H9 (cell line): ENCODE measurements at regions not wholly inside any gene's neighbourhood (a gene's known extent, or its start where the extent isn't known, plus 50 kb on each side); places are given as distances from the start of the nearest gene placed in this dataset.

Source experiments
- DNase-seq: peaks from one replicate; pipeline ENCODE4 v3.0.0-alpha.2; 2017
- H2AFZ ChIP-seq: one replicate; pipeline ENCODE4 v1.6.1; 2013; ENCODE audit warnings: mild to moderate bottlenecking, low read length, control low read depth, moderate library complexity
- H2AK5ac ChIP-seq: 2 replicates; pipeline ENCODE4 v1.6.1; 2013; ENCODE audit warnings: low read length, control low read depth, mixed read lengths; ENCODE audit not compliant: insufficient read length
- H2BK120ac ChIP-seq: one replicate; pipeline ENCODE4 v1.6.1; 2013; ENCODE audit warnings: low read depth, mild to moderate bottlenecking, low read length, control low read depth, inconsistent platforms; ENCODE audit not compliant: poor library complexity, severe bottlenecking
- H2BK12ac ChIP-seq: 2 replicates; pipeline ENCODE4 v1.6.1; 2013; ENCODE audit warnings: low read length, control low read depth, mixed read lengths, low read depth; ENCODE audit not compliant: insufficient read length
- H2BK15ac ChIP-seq: 2 replicates; pipeline ENCODE4 v1.6.1; 2013; ENCODE audit warnings: low read depth, low read length, control low read depth
- H2BK20ac ChIP-seq: one replicate; pipeline ENCODE4 v1.6.1; 2013; ENCODE audit warnings: low read depth, mild to moderate bottlenecking, low read length, control low read depth, inconsistent platforms; ENCODE audit not compliant: poor library complexity, severe bottlenecking
- H2BK5ac ChIP-seq: 2 replicates; pipeline ENCODE4 v1.6.1; 2013; ENCODE audit warnings: low read length, control low read depth, mixed read lengths; ENCODE audit not compliant: insufficient read length
- H3K14ac ChIP-seq: 2 replicates; pipeline ENCODE4 v1.6.1; 2013; ENCODE audit warnings: low read length, control low read depth; ENCODE audit not compliant: insufficient read depth
- H3K18ac ChIP-seq: 2 replicates; pipeline ENCODE4 v1.6.1; 2013; ENCODE audit warnings: low read depth, mild to moderate bottlenecking, mixed read lengths, low read length, control low read depth; ENCODE audit not compliant: insufficient read length
- H3K23ac ChIP-seq: 2 replicates; pipeline ENCODE4 v1.6.1; 2013; ENCODE audit warnings: low read length, control low read depth, mixed read lengths, low read depth; ENCODE audit not compliant: insufficient read length
- H3K23me2 ChIP-seq: 2 replicates; pipeline ENCODE4 v1.6.1; 2013; ENCODE audit warnings: low read depth, mild to moderate bottlenecking, mixed read lengths, low read length, control low read depth; ENCODE audit not compliant: insufficient read length, poor library complexity, severe bottlenecking
- H3K27ac ChIP-seq: 2 replicates; pipeline ENCODE4 v1.5.1; 2013; ENCODE audit warnings: low read length, control low read depth, mixed read lengths, low read depth; ENCODE audit not compliant: insufficient read length
- H3K27me3 ChIP-seq: 2 replicates; pipeline ENCODE4 v1.6.1; 2013; ENCODE audit warnings: low read length, control low read depth, inconsistent platforms; ENCODE audit not compliant: insufficient read depth
- H3K4ac ChIP-seq: 2 replicates; pipeline ENCODE4 v1.6.1; 2013; ENCODE audit warnings: low read depth, mild to moderate bottlenecking, control low read depth, inconsistent platforms, low read length, moderate library complexity
- H3K4me1 ChIP-seq: 2 replicates; pipeline ENCODE4 v1.6.1; 2013; ENCODE audit warnings: low read length, control low read depth, inconsistent platforms; ENCODE audit not compliant: insufficient read depth
- H3K4me2 ChIP-seq: 2 replicates; pipeline ENCODE4 v1.6.1; 2013; ENCODE audit warnings: low read length, control low read depth, mixed read lengths; ENCODE audit not compliant: insufficient read length, insufficient read depth
- H3K56ac ChIP-seq: 2 replicates; pipeline ENCODE4 v1.6.1; 2013; ENCODE audit warnings: low read depth, mild to moderate bottlenecking, mixed read lengths, low read length, control low read depth; ENCODE audit not compliant: insufficient read length
- H3K79me1 ChIP-seq: 2 replicates; pipeline ENCODE4 v1.6.1; 2013; ENCODE audit warnings: low read depth, mild to moderate bottlenecking, moderate library complexity, low read length, control low read depth, inconsistent platforms; ENCODE audit not compliant: insufficient read depth, poor library complexity, severe bottlenecking
- H3K79me2 ChIP-seq: 2 replicates; pipeline ENCODE4 v1.6.1; 2013; ENCODE audit warnings: low read length, control low read depth, inconsistent platforms; ENCODE audit not compliant: insufficient read depth
- H3K9ac ChIP-seq: 2 replicates; pipeline ENCODE4 v1.6.1; 2013; ENCODE audit warnings: low read length, control low read depth, mixed read lengths; ENCODE audit not compliant: insufficient read length; ENCODE audit errors: extremely low read depth
- H3K9me3 ChIP-seq: one replicate; pipeline ENCODE4 v1.6.1; 2013; ENCODE audit warnings: low read depth, low read length, inconsistent platforms; ENCODE audit not compliant: control insufficient read depth
- H3T11ph ChIP-seq: one replicate; pipeline ENCODE4 v1.6.1; 2013; ENCODE audit warnings: mild to moderate bottlenecking, low read length, control low read depth, inconsistent platforms
- H4K20me1 ChIP-seq: one replicate; pipeline ENCODE4 v1.6.1; 2013; ENCODE audit not compliant: control insufficient read depth, insufficient read length, insufficient read depth
- H4K5ac ChIP-seq: 2 replicates; pipeline ENCODE4 v1.6.1; 2013; ENCODE audit warnings: low read depth, mild to moderate bottlenecking, mixed read lengths, low read length, control low read depth; ENCODE audit not compliant: insufficient read length
- H4K8ac ChIP-seq: replicated peaks from 2 replicates; pipeline ENCODE4 v1.6.1; 2013; ENCODE audit warnings: low read length, control low read depth, mixed read lengths, low read depth; ENCODE audit not compliant: insufficient read length
- H4K91ac ChIP-seq: 2 replicates; pipeline ENCODE4 v1.6.1; 2013; ENCODE audit warnings: low read depth, mild to moderate bottlenecking, moderate library complexity, mixed read lengths, low read length, control low read depth; ENCODE audit not compliant: insufficient read length
- H3K27ac Mint-ChIP-seq, 3 experiments: 2 replicates in 2 of 3; 3 replicates in 1 of 3; pipeline ENCODE4 v1.8.0; 2020 to 2021; ENCODE audit warnings: mixed read lengths in 3 of 3, mild to moderate bottlenecking in 1 of 3, moderate library complexity in 1 of 3
- H3K27me3 Mint-ChIP-seq: 2 replicates; pipeline ENCODE4 v1.8.0; 2021; ENCODE audit warnings: low read depth, mild to moderate bottlenecking, moderate library complexity, mixed read lengths
- H3K36me3 Mint-ChIP-seq, 3 experiments: 2 replicates in 2 of 3; 3 replicates in 1 of 3; pipeline ENCODE4 v1.8.0; 2020 to 2021; ENCODE audit warnings: low read depth in 3 of 3, mixed read lengths in 3 of 3; ENCODE audit not compliant: insufficient read depth in 1 of 3
- H3K4me1 Mint-ChIP-seq, 2 experiments: 2 replicates each; pipeline ENCODE4 v1.8.0; 2020; ENCODE audit warnings: mixed read lengths in 2 of 2
- H3K4me3 Mint-ChIP-seq, 2 experiments: 2 replicates in 1 of 2; 3 replicates in 1 of 2; pipeline ENCODE4 v1.8.0; 2020 to 2021; ENCODE audit warnings: mild to moderate bottlenecking in 2 of 2, mixed read lengths in 2 of 2, moderate library complexity in 1 of 2
- H3K9me3 Mint-ChIP-seq, 2 experiments: 2 replicates in 1 of 2; 3 replicates in 1 of 2; pipeline ENCODE4 v1.8.0; 2020; ENCODE audit warnings: mild to moderate bottlenecking in 2 of 2, mixed read lengths in 2 of 2, moderate library complexity in 1 of 2
- WGBS: extraction: QIAGEN DNeasy Blood & Tissue Kit; methylation state at CpG from one replicate; pipeline ENCODE4 v1.1.7; 2013; ENCODE audit warnings: missing lambda C conversion rate, low lambda C conversion rate, mixed read lengths; ENCODE audit not compliant: insufficient read length; ENCODE audit errors: extremely low coverage; 5-methylcytosine and 5-hydroxymethylcytosine counted together
- TF ChIP-seq, protein P1 (sequence below): fragments of 200-600 bp; sonication (generic); conservative IDR thresholded peaks from 3 replicates; pipeline ENCODE4 v1.8.0; 2021; ENCODE audit warnings: antibody characterized with exemption, mild to moderate bottlenecking

DNA sequence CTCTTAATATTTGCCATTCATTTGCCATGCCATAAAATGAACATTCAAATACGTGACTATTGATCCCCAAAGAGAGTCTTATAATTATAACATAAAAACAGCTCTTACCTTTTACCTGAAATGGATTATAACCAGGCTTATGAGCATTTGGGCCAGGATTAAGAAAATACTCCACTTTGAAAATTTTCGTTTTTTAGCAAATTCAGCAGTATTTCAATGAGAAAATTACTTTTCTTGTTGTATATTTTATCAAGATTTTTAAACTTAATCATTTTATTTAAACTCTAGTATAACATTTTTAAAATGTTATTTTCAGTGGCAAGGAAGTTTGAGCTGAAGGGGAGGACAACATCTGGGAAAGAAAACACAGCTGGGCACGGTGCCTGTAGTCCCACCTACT, 59.0 kb upstream of the RAPGEF2 start:
- Mint-ChIP-seq H3K27ac (no peak overlapping the region), H3K9me3 (no peaks in the 10 kb centered on the region), H3K4me1 (peaks cover 21 to 32% of the 10 kb centered on the region in 2 experiments), H3K36me3 (no peaks in the 10 kb centered on the region), H3K4me3 (no peak overlapping the region), H3K27me3 (no peaks in the 10 kb centered on the region; the same call in 1 of the 2 replicates)
- no peak overlapping the region for H3K18ac ChIP-seq
- H3K27ac ChIP-seq = no peak overlapping the region
- H3K9me3 ChIP-seq = no peaks in the 10 kb centered on the region
- H4K91ac ChIP-seq = no peak overlapping the region
- H3K23ac ChIP-seq = no peak overlapping the region
- no peaks in the 10 kb centered on the region for H3K79me1 ChIP-seq
- no peak overlapping the region for H2BK20ac ChIP-seq
- H4K20me1 ChIP-seq = no peaks in the 10 kb centered on the region
- no peak overlapping the region for H3K56ac ChIP-seq
- H3K27me3 ChIP-seq = no peaks in the 10 kb centered on the region
- H2AK5ac ChIP-seq = no peak overlapping the region
- no peak overlapping the region for H3K14ac ChIP-seq
- no CpG with 5 or more reads among the region's 3 CpGs for WGBS
- H3K23me2 ChIP-seq = no peaks in the 10 kb centered on the region
- H3K4me1 ChIP-seq = peaks cover 2% of the 10 kb centered on the region; the same call in 1 of the 2 replicates
- no peak overlapping the region for H3K4me2 ChIP-seq
- no peak for DNase-seq
- H4K8ac ChIP-seq = no peak overlapping the region
- no peak overlapping the region for H3K4ac ChIP-seq
- TF ChIP-seq, protein P1, sequence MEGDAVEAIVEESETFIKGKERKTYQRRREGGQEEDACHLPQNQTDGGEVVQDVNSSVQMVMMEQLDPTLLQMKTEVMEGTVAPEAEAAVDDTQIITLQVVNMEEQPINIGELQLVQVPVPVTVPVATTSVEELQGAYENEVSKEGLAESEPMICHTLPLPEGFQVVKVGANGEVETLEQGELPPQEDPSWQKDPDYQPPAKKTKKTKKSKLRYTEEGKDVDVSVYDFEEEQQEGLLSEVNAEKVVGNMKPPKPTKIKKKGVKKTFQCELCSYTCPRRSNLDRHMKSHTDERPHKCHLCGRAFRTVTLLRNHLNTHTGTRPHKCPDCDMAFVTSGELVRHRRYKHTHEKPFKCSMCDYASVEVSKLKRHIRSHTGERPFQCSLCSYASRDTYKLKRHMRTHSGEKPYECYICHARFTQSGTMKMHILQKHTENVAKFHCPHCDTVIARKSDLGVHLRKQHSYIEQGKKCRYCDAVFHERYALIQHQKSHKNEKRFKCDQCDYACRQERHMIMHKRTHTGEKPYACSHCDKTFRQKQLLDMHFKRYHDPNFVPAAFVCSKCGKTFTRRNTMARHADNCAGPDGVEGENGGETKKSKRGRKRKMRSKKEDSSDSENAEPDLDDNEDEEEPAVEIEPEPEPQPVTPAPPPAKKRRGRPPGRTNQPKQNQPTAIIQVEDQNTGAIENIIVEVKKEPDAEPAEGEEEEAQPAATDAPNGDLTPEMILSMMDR = no peak
- no peak overlapping the region for H3T11ph ChIP-seq
- H3K79me2 ChIP-seq = no peaks in the 10 kb centered on the region
- no peak overlapping the region for H4K5ac ChIP-seq
- H2BK15ac ChIP-seq = no peak overlapping the region
- H2BK12ac ChIP-seq = no peak overlapping the region
- H2BK120ac ChIP-seq = no peak overlapping the region
- no peak overlapping the region for H2AFZ ChIP-seq
- H3K9ac ChIP-seq = no peak overlapping the region
- no peak overlapping the region for H2BK5ac ChIP-seq
